ENCODE measurements at regions not wholly inside any gene's neighbourhood (a gene's known extent, or its start where the extent isn't known, plus 50 kb on each side); places are given as distances from the start of the nearest gene placed in this dataset.

GRCh38 chr2:151180123-151180522, 81.5 kb downstream of the RBM43 start:
- Histone ChIP-seq H3K4me3 (ENCODE audit: insufficient read depth, low read depth, low read length) (no peak overlapping the region), H3K36me3 (ENCODE audit: insufficient read depth, low read length) (no peaks in the 10 kb centered on the region), H2AFZ (ENCODE audit: low read depth, low read length) (no peak overlapping the region), H3K9ac (ENCODE audit: low read length) (no peak overlapping the region), H4K20me1 (ENCODE audit: insufficient read depth, low read length) (no peaks in the 10 kb centered on the region), H3K27me3 (ENCODE audit: insufficient read depth, low read length) (no peaks in the 10 kb centered on the region), H3K9me3 (ENCODE audit: insufficient read depth, low read depth, low read length) (no peaks in the 10 kb centered on the region), H3K79me2 (ENCODE audit: insufficient read depth, low read length) (no peaks in the 10 kb centered on the region), H3K27ac (ENCODE audit: low read depth, low read length) (no peak overlapping the region), H3K4me2 (ENCODE audit: low read length) (no peak overlapping the region), H3K4me1 (ENCODE audit: insufficient read depth, low read length) (no peaks in the 10 kb centered on the region)
- H3K27me3 Mint-ChIP-seq (ENCODE audit: low read depth, unreplicated experiment) = peaks cover 12% of the 10 kb centered on the region
- no peak for DNase-seq (ENCODE audit: low read depth)
- H3K4me1 Mint-ChIP-seq (ENCODE audit: low read depth, unreplicated experiment) = no peaks in the 10 kb centered on the region
- no peaks in the 10 kb centered on the region for H3K36me3 Mint-ChIP-seq (ENCODE audit: low read depth, unreplicated experiment)
- H3K9me3 Mint-ChIP-seq (ENCODE audit: unreplicated experiment) = no peaks in the 10 kb centered on the region
- no peak overlapping the region for H3K27ac Mint-ChIP-seq (ENCODE audit: unreplicated experiment)
- no peak for FAIRE-seq
- H3K4me3 Mint-ChIP-seq (ENCODE audit: unreplicated experiment) = no peak overlapping the region
- TF ChIP-seq CTCF (IDR thresholded peaks at IDR 0.05; ENCODE audit: insufficient read depth, low read depth, low read length) (no peak), EZH2 (IDR thresholded peaks at IDR 0.05; ENCODE audit: insufficient read depth, low read length) (no peak)

GRCh38 chr2:151178207-151178606, 83.5 kb downstream of the RBM43 start:
- DNase-seq (ENCODE audit: low read depth) (no peak), FAIRE-seq (no peak)
- TF ChIP-seq EZH2 (IDR thresholded peaks at IDR 0.05; ENCODE audit: insufficient read depth, low read length) (no peak), CTCF (IDR thresholded peaks at IDR 0.05; ENCODE audit: insufficient read depth, low read depth, low read length) (no peak)
- H3K36me3 Mint-ChIP-seq (ENCODE audit: low read depth, unreplicated experiment) = no peaks in the 10 kb centered on the region
- H3K4me3 Mint-ChIP-seq (ENCODE audit: unreplicated experiment) = no peak overlapping the region
- no peaks in the 10 kb centered on the region for H3K79me2 ChIP-seq (ENCODE audit: insufficient read depth, low read length)
- H3K27ac Mint-ChIP-seq (ENCODE audit: unreplicated experiment) = no peak overlapping the region
- H3K9ac ChIP-seq (ENCODE audit: low read length) = no peak overlapping the region
- H2AFZ ChIP-seq (ENCODE audit: low read depth, low read length) = no peak overlapping the region
- peaks cover 12% of the 10 kb centered on the region for H3K27me3 Mint-ChIP-seq (ENCODE audit: low read depth, unreplicated experiment)
- H3K9me3 Mint-ChIP-seq (ENCODE audit: unreplicated experiment) = no peaks in the 10 kb centered on the region
- no peaks in the 10 kb centered on the region for H4K20me1 ChIP-seq (ENCODE audit: insufficient read depth, low read length)
- H3K4me1 Mint-ChIP-seq (ENCODE audit: low read depth, unreplicated experiment) = no peaks in the 10 kb centered on the region
- H3K27ac ChIP-seq (ENCODE audit: low read depth, low read length) = no peak overlapping the region
- no peaks in the 10 kb centered on the region for H3K27me3 ChIP-seq (ENCODE audit: insufficient read depth, low read length)
- H3K4me3 ChIP-seq (ENCODE audit: insufficient read depth, low read depth, low read length) = no peak overlapping the region
- no peaks in the 10 kb centered on the region for H3K9me3 ChIP-seq (ENCODE audit: insufficient read depth, low read depth, low read length)
- H3K36me3 ChIP-seq (ENCODE audit: insufficient read depth, low read length) = no peaks in the 10 kb centered on the region
- H3K4me2 ChIP-seq (ENCODE audit: low read length) = no peak overlapping the region
- H3K4me1 ChIP-seq (ENCODE audit: insufficient read depth, low read length) = no peaks in the 10 kb centered on the region

GRCh38 chr2:151177756-151178155, 83.9 kb downstream of the RBM43 start:
- H3K27me3 Mint-ChIP-seq (ENCODE audit: low read depth, unreplicated experiment) = peaks cover 12% of the 10 kb centered on the region
- TF ChIP-seq CTCF (IDR thresholded peaks at IDR 0.05; ENCODE audit: insufficient read depth, low read depth, low read length) (no peak), EZH2 (IDR thresholded peaks at IDR 0.05; ENCODE audit: insufficient read depth, low read length) (no peak)
- H3K4me2 ChIP-seq (ENCODE audit: low read length) = no peak overlapping the region
- FAIRE-seq = no peak
- H3K27ac Mint-ChIP-seq (ENCODE audit: unreplicated experiment) = no peak overlapping the region
- no peak overlapping the region for H2AFZ ChIP-seq (ENCODE audit: low read depth, low read length)
- H3K36me3 ChIP-seq (ENCODE audit: insufficient read depth, low read length) = no peaks in the 10 kb centered on the region
- H3K36me3 Mint-ChIP-seq (ENCODE audit: low read depth, unreplicated experiment) = no peaks in the 10 kb centered on the region
- no peak overlapping the region for H3K4me3 Mint-ChIP-seq (ENCODE audit: unreplicated experiment)
- DNase-seq (ENCODE audit: low read depth) = no peak
- no peak overlapping the region for H3K9ac ChIP-seq (ENCODE audit: low read length)
- no peaks in the 10 kb centered on the region for H3K4me1 Mint-ChIP-seq (ENCODE audit: low read depth, unreplicated experiment)
- H3K9me3 Mint-ChIP-seq (ENCODE audit: unreplicated experiment) = no peaks in the 10 kb centered on the region
- H4K20me1 ChIP-seq (ENCODE audit: insufficient read depth, low read length) = no peaks in the 10 kb centered on the region
- H3K4me3 ChIP-seq (ENCODE audit: insufficient read depth, low read depth, low read length) = no peak overlapping the region
- H3K27ac ChIP-seq (ENCODE audit: low read depth, low read length) = no peak overlapping the region
- no peaks in the 10 kb centered on the region for H3K4me1 ChIP-seq (ENCODE audit: insufficient read depth, low read length)
- H3K27me3 ChIP-seq (ENCODE audit: insufficient read depth, low read length) = no peaks in the 10 kb centered on the region
- H3K79me2 ChIP-seq (ENCODE audit: insufficient read depth, low read length) = no peaks in the 10 kb centered on the region
- H3K9me3 ChIP-seq (ENCODE audit: insufficient read depth, low read depth, low read length) = no peaks in the 10 kb centered on the region

All from astrocyte (in vitro differentiated cells and primary cell).